GM12892 (cell line): ENCODE measurements at regions not wholly inside any gene's neighbourhood (a gene's known extent, or its start where the extent isn't known, plus 50 kb on each side); places are given as distances from the start of the nearest gene placed in this dataset.

ENCODE experiments used
- POLR2A ChIP-seq: IDR thresholded peaks from 2 replicates; pipeline ENCODE4 v1.6.1; 2011; ENCODE audit warnings: low read depth, low read length, control low read depth
- POLR2AphosphoS5 ChIP-seq: IDR thresholded peaks from 2 replicates; pipeline ENCODE4 v1.6.1; 2011; ENCODE audit warnings: low read depth, low read length, control low read depth
- TAF1 ChIP-seq: IDR thresholded peaks from 2 replicates; pipeline ENCODE4 v1.6.1; 2011; ENCODE audit warnings: low read depth, mild to moderate bottlenecking, control low read depth, low read length, borderline replicate concordance

DNA sequence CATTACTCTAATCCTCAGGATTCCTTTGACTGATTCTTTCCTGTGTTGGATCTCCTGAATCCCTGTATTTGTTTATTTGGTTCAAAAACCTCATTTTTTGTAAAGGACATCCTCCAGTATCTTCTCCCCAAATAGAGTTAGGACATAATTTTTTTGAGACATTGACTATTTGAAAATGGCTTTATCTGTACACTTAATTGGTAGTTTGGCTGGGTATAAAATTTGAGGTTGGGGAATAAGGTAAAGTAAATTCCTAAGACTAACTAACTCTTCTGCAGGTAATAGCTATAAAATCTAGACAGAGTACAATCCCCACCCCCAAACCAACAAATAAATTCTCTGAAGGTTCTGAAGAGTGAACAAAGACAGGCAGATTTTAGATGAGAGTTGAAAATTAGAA is 114.4 kb downstream of the CTTN start:
- TF ChIP-seq POLR2AphosphoS5 (no peak), POLR2A (no peak), TAF1 (no peak)
